22Rv1 (cell line): ENCODE measurements at regions not wholly inside any gene's neighbourhood (a gene's known extent, or its start where the extent isn't known, plus 50 kb on each side); places are given as distances from the start of the nearest gene placed in this dataset.

ENCODE experiments used
- CTCF ChIP-seq: fragments of 450-650 bp; IDR thresholded peaks from 2 replicates; pipeline ENCODE4 v1.5.1; 2017; ENCODE audit warnings: mild to moderate bottlenecking
- ZFX ChIP-seq: fragments of 450-650 bp; IDR thresholded peaks from 2 replicates; pipeline ENCODE4 v1.6.1; 2017; ENCODE audit warnings: antibody characterized with exemption, borderline replicate concordance

- TF ChIP-seq CTCF, result no peak
- no peak for TF ChIP-seq ZFX
Observed at GRCh38 chr3:4065085-4065484, 238.1 kb upstream of the SETMAR start.
